22Rv1 (cell line): ENCODE measurements at regions not wholly inside any gene's neighbourhood (a gene's known extent, or its start where the extent isn't known, plus 50 kb on each side); places are given as distances from the start of the nearest gene placed in this dataset.
"Not testable (repeated sequence)": the region's sequence is repeated elsewhere in the genome, so short reads cannot be mapped to it uniquely, and the experiment has no call there.

Experiments used
- CTCF ChIP-seq: fragments of 450-650 bp; IDR thresholded peaks from 2 replicates; pipeline ENCODE4 v1.5.1; 2017; ENCODE audit warnings: mild to moderate bottlenecking
- ZFX ChIP-seq: fragments of 450-650 bp; IDR thresholded peaks from 2 replicates; pipeline ENCODE4 v1.6.1; 2017; ENCODE audit warnings: antibody characterized with exemption, borderline replicate concordance

GRCh38 chr15:30833379-30833778 is 70.3 kb upstream of the FAN1 start:
- TF ChIP-seq CTCF, ZFX: not testable (repeated sequence)
